ENCODE measurements at regions not wholly inside any gene's neighbourhood (a gene's known extent, or its start where the extent isn't known, plus 50 kb on each side); places are given as distances from the start of the nearest gene placed in this dataset.
"Not testable (repeated sequence)": the region's sequence is repeated elsewhere in the genome, so short reads cannot be mapped to it uniquely, and the experiment has no call there.

- peaks cover 2% of the 10 kb centered on the region for H3K27me3 Mint-ChIP-seq
- peaks cover 3% of the 10 kb centered on the region for H3K9me3 Mint-ChIP-seq
- POLR2A ChIA-PET, result no interaction called here
- no peaks in the 10 kb centered on the region for H3K4me1 Mint-ChIP-seq
- no peak overlapping the region for H3K4me3 Mint-ChIP-seq
- no peaks in the 10 kb centered on the region for H3K36me3 Mint-ChIP-seq (ENCODE audit: low read depth)
- no peak overlapping the region for H3K27ac Mint-ChIP-seq
- CTCF ChIA-PET, result interaction anchor here (0.5 kb wide), 1 partner anchor 37 kb away, joined by 4 read pairs; no protein-coding TSS in a partner anchor
- no peak for DNase-seq
Measured at GRCh38 chr17:65328567-65328966, 191.4 kb downstream of the RGS9 start.

DNA sequence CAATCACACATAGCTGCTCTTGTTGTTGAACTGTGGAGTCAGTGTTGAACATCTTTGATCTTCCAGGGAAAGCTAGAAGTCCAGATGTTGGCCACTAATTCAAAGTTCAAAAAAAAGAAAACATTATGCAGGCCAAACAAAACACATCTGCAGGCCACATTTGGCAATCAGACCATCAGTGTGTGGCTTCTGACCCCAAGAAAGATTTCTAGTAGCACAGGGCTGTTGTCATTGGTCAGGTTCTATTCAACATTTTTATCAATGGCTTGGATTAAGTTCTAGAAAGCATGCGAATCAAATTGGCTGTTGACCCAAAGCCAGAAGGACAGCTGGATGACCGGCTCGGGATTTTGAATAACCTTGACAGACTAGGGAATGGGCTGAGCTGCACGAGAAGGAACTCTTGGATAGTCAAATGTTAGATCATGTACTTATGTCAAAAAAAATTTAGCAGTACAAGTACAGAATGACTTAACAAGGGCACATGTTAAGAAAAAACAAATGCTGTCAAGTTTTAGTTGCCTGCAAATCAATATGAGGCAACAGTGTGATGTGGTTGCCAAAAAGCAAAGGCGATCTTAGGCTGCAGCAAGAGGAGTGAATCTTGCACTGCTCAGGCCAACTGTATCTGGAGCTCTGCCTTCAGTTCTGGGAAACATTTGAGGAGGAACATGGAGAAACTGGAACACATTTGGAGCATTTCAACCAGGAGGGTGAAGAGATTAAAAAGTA is 187.6 kb downstream of the RGS9 start:
- Mint-ChIP-seq H3K4me3 (no peak overlapping the region), H3K27ac (no peak overlapping the region), H3K36me3 (ENCODE audit: low read depth) (no peaks in the 10 kb centered on the region), H3K4me1 (peaks cover 2% of the 10 kb centered on the region), H3K27me3 (no peaks in the 10 kb centered on the region), H3K9me3 (peaks cover 3% of the 10 kb centered on the region)
- ChIA-PET CTCF (no interaction called here), POLR2A (no interaction called here)
- no peak for DNase-seq

DNA sequence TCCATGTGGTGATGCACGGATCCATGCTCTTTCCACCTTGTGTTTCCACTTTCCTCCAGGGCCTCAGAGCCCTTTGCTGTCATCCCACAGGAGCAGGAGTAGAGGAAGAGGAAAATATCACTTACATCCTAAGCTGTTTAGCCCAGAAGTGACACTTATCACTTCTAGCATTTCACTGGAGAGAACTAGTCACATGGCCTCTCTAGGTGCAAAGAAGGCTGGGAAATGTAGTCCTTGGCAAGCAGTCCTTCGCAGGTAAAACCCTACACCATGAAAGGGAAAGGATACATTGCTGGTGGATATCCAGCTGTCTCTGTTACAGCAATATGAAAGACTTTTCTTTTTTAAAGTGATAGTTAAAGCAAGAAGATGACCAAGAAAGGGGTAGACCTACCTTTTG is 185.9 kb downstream of the RGS9 start:
- Mint-ChIP-seq H3K4me3 (no peak overlapping the region), H3K27me3 (no peaks in the 10 kb centered on the region), H3K27ac (no peak overlapping the region), H3K36me3 (ENCODE audit: low read depth) (no peaks in the 10 kb centered on the region), H3K4me1 (peaks cover 3% of the 10 kb centered on the region), H3K9me3 (peaks cover 3% of the 10 kb centered on the region)
- ChIA-PET CTCF (no interaction called here), POLR2A (no interaction called here)
- DNase-seq, result no peak

GRCh38 chr17:65320820-65321219 is 183.7 kb downstream of the RGS9 start:
- no peak overlapping the region for H3K4me3 Mint-ChIP-seq
- H3K36me3 Mint-ChIP-seq (ENCODE audit: low read depth), result no peaks in the 10 kb centered on the region
- POLR2A ChIA-PET, result no interaction called here
- H3K27ac Mint-ChIP-seq, result no peak overlapping the region
- peaks cover 5% of the 10 kb centered on the region for H3K27me3 Mint-ChIP-seq
- H3K9me3 Mint-ChIP-seq, result no peaks in the 10 kb centered on the region
- peaks cover 7% of the 10 kb centered on the region for H3K4me1 Mint-ChIP-seq
- CTCF ChIA-PET, result no interaction called here
- no peak for DNase-seq

DNA sequence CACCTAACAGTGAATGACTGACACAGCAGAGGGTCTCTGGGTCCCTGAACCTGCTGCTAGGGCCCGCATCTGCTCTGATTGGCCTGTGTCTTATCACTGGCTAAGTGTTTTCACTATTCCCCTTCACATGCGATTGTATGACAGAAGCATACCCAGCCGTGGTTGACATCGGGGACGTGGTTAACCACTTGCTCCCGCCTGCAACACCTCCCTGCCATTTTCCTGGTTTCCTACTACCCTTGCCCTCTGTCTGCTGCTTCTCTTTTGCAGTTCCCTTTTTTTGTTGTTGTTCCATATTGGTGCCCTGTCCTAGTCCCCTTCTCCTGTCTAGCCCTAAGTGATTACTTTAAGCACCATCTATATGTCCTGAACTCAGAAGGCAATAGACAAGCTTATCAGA is 177.0 kb downstream of the RGS9 start:
- H3K4me3 Mint-ChIP-seq, result no peak overlapping the region

GRCh38 chr17:65312718-65313377 is 175.7 kb downstream of the RGS9 start:
- ChIA-PET POLR2A (no interaction called here), CTCF (interaction anchor here (2.8 kb wide), 1 partner anchor 19 kb away, joined by 10 read pairs; no protein-coding TSS in a partner anchor)
- DNase-seq, result no peak
- H3K4me3 Mint-ChIP-seq, result no peak overlapping the region
- H3K4me1 Mint-ChIP-seq, result peaks cover 11% of the 10 kb centered on the region
- H3K27ac Mint-ChIP-seq, result no peak overlapping the region
- H3K9me3 Mint-ChIP-seq, result no peaks in the 10 kb centered on the region
- no peaks in the 10 kb centered on the region for H3K36me3 Mint-ChIP-seq (ENCODE audit: low read depth)
- H3K27me3 Mint-ChIP-seq, result peaks cover 33% of the 10 kb centered on the region

More for the DNA sequence above, 177.0 kb downstream of the RGS9 start:
- Mint-ChIP-seq H3K27ac (no peak overlapping the region), H3K27me3 (peaks cover 33% of the 10 kb centered on the region), H3K36me3 (ENCODE audit: low read depth) (no peaks in the 10 kb centered on the region), H3K4me1 (peaks cover 11% of the 10 kb centered on the region), H3K9me3 (no peaks in the 10 kb centered on the region)
- POLR2A ChIA-PET, result no interaction called here
- CTCF ChIA-PET, result interaction anchor here (0.6 kb wide), 1 partner anchor 483 kb away, joined by 3 read pairs; no protein-coding TSS in a partner anchor
- DNase-seq, result no peak

- peaks cover 38% of the 10 kb centered on the region for H3K27me3 Mint-ChIP-seq
- no peaks in the 10 kb centered on the region for H3K9me3 Mint-ChIP-seq
Measured at GRCh38 chr17:65311261-65311660, 174.1 kb downstream of the RGS9 start.

GRCh38 chr17:65307961-65308316 is 170.8 kb downstream of the RGS9 start:
- ChIA-PET POLR2A (no interaction called here), CTCF (no interaction called here)
- H3K36me3 Mint-ChIP-seq (ENCODE audit: low read depth), result no peaks in the 10 kb centered on the region
- peaks cover 26% of the 10 kb centered on the region for H3K27me3 Mint-ChIP-seq
- H3K9me3 Mint-ChIP-seq, result no peaks in the 10 kb centered on the region
- no peak overlapping the region for H3K27ac Mint-ChIP-seq
- no peak for DNase-seq
- peaks cover 1% of the 10 kb centered on the region for H3K4me1 Mint-ChIP-seq
- no peak overlapping the region for H3K4me3 Mint-ChIP-seq

More at GRCh38 chr17:65311261-65311660, 174.1 kb downstream of the RGS9 start:
- Mint-ChIP-seq H3K36me3 (ENCODE audit: low read depth) (no peaks in the 10 kb centered on the region), H3K4me3 (no peak overlapping the region), H3K4me1 (peaks cover 7% of the 10 kb centered on the region), H3K27ac (no peak overlapping the region)
- DNase-seq, result no peak
- ChIA-PET CTCF (interaction anchor here (2.8 kb wide), 1 partner anchor 17 kb away, joined by 10 read pairs; no protein-coding TSS in a partner anchor), POLR2A (no interaction called here)

- ChIA-PET POLR2A (no interaction called here), CTCF (interaction anchor here (0.6 kb wide), 1 partner anchor 1407 kb away, joined by 7 read pairs; no protein-coding TSS in a partner anchor)
- H3K36me3 Mint-ChIP-seq (ENCODE audit: low read depth), result no peaks in the 10 kb centered on the region
- H3K9me3 Mint-ChIP-seq, result no peaks in the 10 kb centered on the region
- H3K4me3 Mint-ChIP-seq, result no peak overlapping the region
- no peak for DNase-seq
- peaks cover 26% of the 10 kb centered on the region for H3K27me3 Mint-ChIP-seq
- H3K4me1 Mint-ChIP-seq, result no peaks in the 10 kb centered on the region
- H3K27ac Mint-ChIP-seq, result no peak overlapping the region
Measured at GRCh38 chr17:65307081-65307960, 170.2 kb downstream of the RGS9 start.

DNA sequence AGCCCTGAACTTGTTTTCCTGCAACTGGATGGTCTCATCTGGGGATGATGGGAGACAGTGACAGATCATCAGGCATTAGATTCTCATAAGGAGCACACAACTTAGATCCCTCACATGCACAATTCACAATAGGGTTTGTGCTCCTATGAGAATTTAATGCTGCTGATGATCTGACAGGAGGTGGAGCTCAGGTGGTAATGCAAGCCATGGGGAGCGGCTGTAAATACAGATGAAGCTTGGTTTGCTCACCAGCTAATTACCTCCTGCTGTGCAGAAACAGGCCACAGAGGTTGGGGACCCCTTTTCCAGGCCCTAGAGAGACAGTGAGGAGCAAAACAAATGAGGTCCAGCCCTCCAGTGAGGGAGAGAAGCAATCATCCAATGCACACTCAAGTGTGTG is 168.6 kb downstream of the RGS9 start:
- Mint-ChIP-seq H3K9me3 (no peaks in the 10 kb centered on the region), H3K27me3 (peaks cover 20% of the 10 kb centered on the region), H3K4me3 (no peak overlapping the region), H3K27ac (no peak overlapping the region), H3K4me1 (no peaks in the 10 kb centered on the region), H3K36me3 (ENCODE audit: low read depth) (no peaks in the 10 kb centered on the region)
- ChIA-PET POLR2A (no interaction called here), CTCF (no interaction called here)
- no peak for DNase-seq

GRCh38 chr17:65305116-65305515 is 167.9 kb downstream of the RGS9 start:
- Mint-ChIP-seq H3K9me3 (no peaks in the 10 kb centered on the region), H3K27ac (no peak overlapping the region), H3K36me3 (ENCODE audit: low read depth) (no peaks in the 10 kb centered on the region), H3K27me3 (peaks cover 20% of the 10 kb centered on the region), H3K4me3 (no peak overlapping the region), H3K4me1 (no peaks in the 10 kb centered on the region)
- POLR2A ChIA-PET, result no interaction called here
- DNase-seq, result no peak
- CTCF ChIA-PET, result no interaction called here

GRCh38 chr17:65301882-65302281 is 164.7 kb downstream of the RGS9 start:
- H3K4me1 Mint-ChIP-seq; H3K36me3 Mint-ChIP-seq (ENCODE audit: low read depth); H3K4me3 Mint-ChIP-seq; POLR2A ChIA-PET; H3K27ac Mint-ChIP-seq; DNase-seq; H3K9me3 Mint-ChIP-seq: not testable (repeated sequence)
- H3K27me3 Mint-ChIP-seq, result peaks cover 13% of the 10 kb centered on the region
- CTCF ChIA-PET, result interaction anchor here (0.6 to 1.0 kb wide), 2 partner anchors 8 to 43 kb away, joined by 3 read pairs; no protein-coding TSS in a partner anchor

DNA sequence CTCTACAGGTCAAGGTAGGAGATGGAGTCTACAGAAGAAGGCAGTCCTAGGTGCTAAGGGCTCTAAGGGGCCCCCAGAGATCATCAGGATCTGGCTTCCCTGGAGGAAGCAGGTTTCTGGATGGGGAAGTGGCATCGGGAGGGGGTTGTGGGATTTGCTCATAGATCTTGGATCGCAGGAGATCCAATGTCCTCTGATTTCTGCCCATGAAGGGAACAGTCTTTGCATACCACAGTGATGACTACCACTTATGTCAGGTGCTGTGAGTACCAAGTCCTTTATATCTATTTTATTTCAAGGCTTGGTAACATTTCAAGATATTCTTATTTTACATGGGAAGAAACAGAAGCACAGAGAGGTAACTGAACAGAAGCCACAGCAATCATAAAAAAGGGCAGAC is 164.0 kb downstream of the RGS9 start:
- H3K27ac Mint-ChIP-seq, result no peak overlapping the region
- POLR2A ChIA-PET, result no interaction called here
- DNase-seq, result no peak
- H3K9me3 Mint-ChIP-seq, result peaks cover 2% of the 10 kb centered on the region
- H3K4me3 Mint-ChIP-seq, result no peak overlapping the region
- H3K27me3 Mint-ChIP-seq, result peaks cover 10% of the 10 kb centered on the region
- CTCF ChIA-PET, result no interaction called here
- no peaks in the 10 kb centered on the region for H3K36me3 Mint-ChIP-seq (ENCODE audit: low read depth)
- no peaks in the 10 kb centered on the region for H3K4me1 Mint-ChIP-seq

Data from activated CD4-positive, alpha-beta T cell treated with anti-CD3 and anti-CD28 coated beads, Interleukin-2, amount 10 ng/mL, durations not matched to agents 7 days and 5 days (primary cell).